ENCODE measurements at regions not wholly inside any gene's neighbourhood (a gene's known extent, or its start where the extent isn't known, plus 50 kb on each side); places are given as distances from the start of the nearest gene placed in this dataset.

DNA sequence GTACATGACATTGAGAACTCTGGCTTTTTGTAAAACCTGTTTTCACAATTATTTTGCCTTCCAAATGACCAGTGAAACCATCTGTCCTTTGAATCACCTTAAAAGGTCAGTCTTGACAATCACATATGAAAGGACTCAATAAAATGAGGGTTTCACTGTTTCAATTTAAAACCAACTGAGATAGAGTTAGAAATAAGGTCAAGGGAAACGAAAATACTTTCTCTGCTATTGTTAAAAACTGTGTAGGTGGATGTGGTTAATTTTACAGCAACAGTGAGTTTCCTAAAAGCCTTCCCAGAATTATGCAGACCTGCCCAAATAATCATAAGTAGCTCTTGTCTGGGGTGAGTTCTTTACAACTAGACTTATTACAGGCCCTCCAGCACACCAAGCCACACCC, 839.9 kb downstream of the RAB28 start:
- H3K4me1 ChIP-seq (ENCODE audit: control insufficient read depth in 1 of 2, insufficient read depth in 2 of 2, low read depth in 1 of 2, low read length in 1 of 2): no peaks in the 10 kb centered on the region
- H3K27me3 ChIP-seq (ENCODE audit: insufficient read depth): no peaks in the 10 kb centered on the region
- WGBS (ENCODE audit: low lambda C conversion rate): 0% methylated on average over 1 of the region's 1 CpG
- H4K20me1 ChIP-seq (ENCODE audit: insufficient read depth): no peaks in the 10 kb centered on the region
- H3K4me3 ChIP-seq (ENCODE audit: low read depth in 2 of 2, low read length in 1 of 2): no peak overlapping the region
- H3K79me2 ChIP-seq (ENCODE audit: insufficient read depth): no peaks in the 10 kb centered on the region
- H3F3A ChIP-seq (replicated peaks; ENCODE audit: insufficient read depth): peaks cover 7% of the 10 kb centered on the region
- POLR2A ChIA-PET: no interaction called here
- no peak for TF ChIP-seq TAF1 (IDR thresholded peaks at IDR 0.05; ENCODE audit: borderline replicate concordance, low read depth, low read length)
- TF ChIP-seq TCF12 (IDR thresholded peaks at IDR 0.05): no peak
- TF ChIP-seq, protein P1, sequence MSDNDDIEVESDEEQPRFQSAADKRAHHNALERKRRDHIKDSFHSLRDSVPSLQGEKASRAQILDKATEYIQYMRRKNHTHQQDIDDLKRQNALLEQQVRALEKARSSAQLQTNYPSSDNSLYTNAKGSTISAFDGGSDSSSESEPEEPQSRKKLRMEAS (IDR thresholded peaks at IDR 0.05; ENCODE audit: low read depth): no peak
- TF ChIP-seq SMC3 (IDR thresholded peaks at IDR 0.05; ENCODE audit: low read depth, low read length): no peak
- TF ChIP-seq SIN3A (IDR thresholded peaks at IDR 0.05; ENCODE audit: borderline replicate concordance, low read depth, low read length): no peak
- no peak for TF ChIP-seq FOXM1 (IDR thresholded peaks at IDR 0.05; ENCODE audit: low read depth)
- TF ChIP-seq RXRA (IDR thresholded peaks at IDR 0.05; ENCODE audit: borderline replicate concordance, low read depth): no peak
- TF ChIP-seq, protein P2, sequence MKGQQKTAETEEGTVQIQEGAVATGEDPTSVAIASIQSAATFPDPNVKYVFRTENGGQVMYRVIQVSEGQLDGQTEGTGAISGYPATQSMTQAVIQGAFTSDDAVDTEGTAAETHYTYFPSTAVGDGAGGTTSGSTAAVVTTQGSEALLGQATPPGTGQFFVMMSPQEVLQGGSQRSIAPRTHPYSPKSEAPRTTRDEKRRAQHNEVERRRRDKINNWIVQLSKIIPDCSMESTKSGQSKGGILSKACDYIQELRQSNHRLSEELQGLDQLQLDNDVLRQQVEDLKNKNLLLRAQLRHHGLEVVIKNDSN (IDR thresholded peaks at IDR 0.05; ENCODE audit: borderline replicate concordance, low read depth): no peak
- TF ChIP-seq CHD2 (IDR thresholded peaks at IDR 0.05; ENCODE audit: low read length, partially characterized antibody): no peak
- TF ChIP-seq TEAD4 (IDR thresholded peaks at IDR 0.05; ENCODE audit: borderline replicate concordance, insufficient read depth): no peak
- TF ChIP-seq NRF1 (IDR thresholded peaks at IDR 0.05; ENCODE audit: low read depth, low read length): no peak
- H3K27ac ChIP-seq (ENCODE audit: low read depth in 2 of 2, low read length in 1 of 2): no peak overlapping the region
- H3K4me2 ChIP-seq: no peak overlapping the region
- CTCF ChIA-PET: interaction anchor here (1.1 to 2.7 kb wide), 2 partner anchors 11 to 12 kb away, joined by 4 to 7 read pairs; no protein-coding TSS in a partner anchor
- H3K36me3 ChIP-seq (replicated peaks in 1 of 2; ENCODE audit: control insufficient read depth in 1 of 2, insufficient read depth in 2 of 2, low read length in 1 of 2): no peaks in the 10 kb centered on the region
- no peak overlapping the region for H2AFZ ChIP-seq (ENCODE audit: low read depth)
- H3K9me2 ChIP-seq: no peaks in the 10 kb centered on the region
- no peak overlapping the region for H3K9ac ChIP-seq
- no peak for DNase-seq
- H3K9me3 ChIP-seq: no peaks in the 10 kb centered on the region

DNA sequence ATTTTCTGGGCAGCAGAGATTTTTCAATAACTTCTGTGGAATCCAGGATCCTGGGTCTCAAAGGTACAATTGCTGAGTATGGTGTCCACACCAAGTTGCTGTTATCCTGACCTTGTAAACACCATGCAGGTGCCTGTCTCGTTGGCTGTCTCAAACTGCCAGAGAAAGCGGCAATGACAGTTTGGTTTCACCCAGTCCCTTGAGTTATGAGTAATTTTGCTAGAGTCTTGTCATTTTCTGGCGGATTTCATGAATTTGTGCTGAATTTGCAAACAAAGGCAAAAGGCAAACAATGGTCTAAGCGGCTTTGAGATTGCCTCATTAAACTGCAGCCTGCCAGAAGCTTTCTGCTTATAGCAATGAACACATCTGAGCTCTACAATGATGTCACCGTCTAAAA, 847.9 kb downstream of the RAB28 start:
- Histone ChIP-seq H3K4me2 (no peak overlapping the region), H3K4me1 (ENCODE audit: control insufficient read depth in 1 of 2, insufficient read depth in 2 of 2, low read depth in 1 of 2, low read length in 1 of 2) (no peaks in the 10 kb centered on the region; a peak in 1 of 4 replicates), H3K4me3 (ENCODE audit: low read depth in 2 of 2, low read length in 1 of 2) (no peak overlapping the region), H3K9me2 (no peaks in the 10 kb centered on the region), H3K9me3 (no peaks in the 10 kb centered on the region), H3K79me2 (ENCODE audit: insufficient read depth) (no peaks in the 10 kb centered on the region), H3K27me3 (ENCODE audit: insufficient read depth) (no peaks in the 10 kb centered on the region), H3K36me3 (replicated peaks in 1 of 2; ENCODE audit: control insufficient read depth in 1 of 2, insufficient read depth in 2 of 2, low read length in 1 of 2) (no peaks in the 10 kb centered on the region), H3K27ac (ENCODE audit: low read depth in 2 of 2, low read length in 1 of 2) (no peak overlapping the region), H3K9ac (no peak overlapping the region), H4K20me1 (ENCODE audit: insufficient read depth) (no peaks in the 10 kb centered on the region), H3F3A (replicated peaks; ENCODE audit: insufficient read depth) (no peaks in the 10 kb centered on the region), H2AFZ (ENCODE audit: low read depth) (no peak overlapping the region)
- TF ChIP-seq, protein P3, sequence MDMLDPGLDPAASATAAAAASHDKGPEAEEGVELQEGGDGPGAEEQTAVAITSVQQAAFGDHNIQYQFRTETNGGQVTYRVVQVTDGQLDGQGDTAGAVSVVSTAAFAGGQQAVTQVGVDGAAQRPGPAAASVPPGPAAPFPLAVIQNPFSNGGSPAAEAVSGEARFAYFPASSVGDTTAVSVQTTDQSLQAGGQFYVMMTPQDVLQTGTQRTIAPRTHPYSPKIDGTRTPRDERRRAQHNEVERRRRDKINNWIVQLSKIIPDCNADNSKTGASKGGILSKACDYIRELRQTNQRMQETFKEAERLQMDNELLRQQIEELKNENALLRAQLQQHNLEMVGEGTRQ (IDR thresholded peaks at IDR 0.05; ENCODE audit: borderline replicate concordance, low read depth, low read length): no peak
- TF ChIP-seq JUND (IDR thresholded peaks at IDR 0.05) (no peak), NFIC (IDR thresholded peaks at IDR 0.05; ENCODE audit: borderline replicate concordance) (no peak), MXI1 (IDR thresholded peaks at IDR 0.05; ENCODE audit: low read depth, low read length) (no peak), RCOR1 (IDR thresholded peaks at IDR 0.05; ENCODE audit: low read length) (no peak), POLR2AphosphoS5 (IDR thresholded peaks at IDR 0.05; ENCODE audit: low read depth, low read length) (no peak), TCF12 (IDR thresholded peaks at IDR 0.05) (no peak), RAD21 (IDR thresholded peaks at IDR 0.05; ENCODE audit: low read length) (no peak), ELF1 (IDR thresholded peaks at IDR 0.05) (no peak), MEF2A (IDR thresholded peaks at IDR 0.05; ENCODE audit: borderline replicate concordance, low read depth) (no peak), FOXM1 (IDR thresholded peaks at IDR 0.05; ENCODE audit: low read depth) (no peak), FOXJ3 (CRISPR knock-in tag; IDR thresholded peaks at IDR 0.05) (no peak)
- TF ChIP-seq, protein P4, sequence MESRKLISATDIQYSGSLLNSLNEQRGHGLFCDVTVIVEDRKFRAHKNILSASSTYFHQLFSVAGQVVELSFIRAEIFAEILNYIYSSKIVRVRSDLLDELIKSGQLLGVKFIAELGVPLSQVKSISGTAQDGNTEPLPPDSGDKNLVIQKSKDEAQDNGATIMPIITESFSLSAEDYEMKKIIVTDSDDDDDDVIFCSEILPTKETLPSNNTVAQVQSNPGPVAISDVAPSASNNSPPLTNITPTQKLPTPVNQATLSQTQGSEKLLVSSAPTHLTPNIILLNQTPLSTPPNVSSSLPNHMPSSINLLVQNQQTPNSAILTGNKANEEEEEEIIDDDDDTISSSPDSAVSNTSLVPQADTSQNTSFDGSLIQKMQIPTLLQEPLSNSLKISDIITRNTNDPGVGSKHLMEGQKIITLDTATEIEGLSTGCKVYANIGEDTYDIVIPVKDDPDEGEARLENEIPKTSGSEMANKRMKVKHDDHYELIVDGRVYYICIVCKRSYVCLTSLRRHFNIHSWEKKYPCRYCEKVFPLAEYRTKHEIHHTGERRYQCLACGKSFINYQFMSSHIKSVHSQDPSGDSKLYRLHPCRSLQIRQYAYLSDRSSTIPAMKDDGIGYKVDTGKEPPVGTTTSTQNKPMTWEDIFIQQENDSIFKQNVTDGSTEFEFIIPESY (IDR thresholded peaks at IDR 0.05; ENCODE audit: borderline replicate concordance, low read depth): no peak
- TF ChIP-seq, protein P1 (IDR thresholded peaks at IDR 0.05; ENCODE audit: low read depth): no peak
- TF ChIP-seq, protein P5, sequence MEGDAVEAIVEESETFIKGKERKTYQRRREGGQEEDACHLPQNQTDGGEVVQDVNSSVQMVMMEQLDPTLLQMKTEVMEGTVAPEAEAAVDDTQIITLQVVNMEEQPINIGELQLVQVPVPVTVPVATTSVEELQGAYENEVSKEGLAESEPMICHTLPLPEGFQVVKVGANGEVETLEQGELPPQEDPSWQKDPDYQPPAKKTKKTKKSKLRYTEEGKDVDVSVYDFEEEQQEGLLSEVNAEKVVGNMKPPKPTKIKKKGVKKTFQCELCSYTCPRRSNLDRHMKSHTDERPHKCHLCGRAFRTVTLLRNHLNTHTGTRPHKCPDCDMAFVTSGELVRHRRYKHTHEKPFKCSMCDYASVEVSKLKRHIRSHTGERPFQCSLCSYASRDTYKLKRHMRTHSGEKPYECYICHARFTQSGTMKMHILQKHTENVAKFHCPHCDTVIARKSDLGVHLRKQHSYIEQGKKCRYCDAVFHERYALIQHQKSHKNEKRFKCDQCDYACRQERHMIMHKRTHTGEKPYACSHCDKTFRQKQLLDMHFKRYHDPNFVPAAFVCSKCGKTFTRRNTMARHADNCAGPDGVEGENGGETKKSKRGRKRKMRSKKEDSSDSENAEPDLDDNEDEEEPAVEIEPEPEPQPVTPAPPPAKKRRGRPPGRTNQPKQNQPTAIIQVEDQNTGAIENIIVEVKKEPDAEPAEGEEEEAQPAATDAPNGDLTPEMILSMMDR (IDR thresholded peaks at IDR 0.05): no peak
- no peak for DNase-seq
- ChIA-PET CTCF (no interaction called here), POLR2A (no interaction called here)
- 4% methylated on average over 5 of the region's 5 CpGs for WGBS (ENCODE audit: low lambda C conversion rate)
